H1 (cell line): ENCODE measurements at regions not wholly inside any gene's neighbourhood (a gene's known extent, or its start where the extent isn't known, plus 50 kb on each side); places are given as distances from the start of the nearest gene placed in this dataset.

Source experiments
- CTCF ChIP-seq, 3 experiments: IDR thresholded peaks; 1 replicate in 2 of 3; 2 replicates in 1 of 3; pipeline versions ENCODE4 v1.5.1 to v1.6.1; 2011; ENCODE audit warnings: low read length in 3 of 3, mild to moderate bottlenecking in 3 of 3, inconsistent platforms in 2 of 3, low read depth in 1 of 3, moderate library complexity in 1 of 3; ENCODE audit not compliant: insufficient read depth in 1 of 3; ENCODE audit errors: control extremely low read depth in 1 of 3
- EP300 ChIP-seq, 2 experiments: IDR thresholded peaks; 1 replicate in 1 of 2; 2 replicates in 1 of 2; pipeline ENCODE4 v1.6.1; 2011 to 2012; ENCODE audit warnings: low read depth in 2 of 2, low read length in 2 of 2, mild to moderate bottlenecking in 2 of 2, borderline replicate concordance in 1 of 2, inconsistent platforms in 1 of 2, moderate library complexity in 1 of 2
- SIN3A ChIP-seq, 2 experiments: IDR thresholded peaks in 1 of 2; conservative IDR thresholded peaks in 1 of 2; 2 replicates each; pipeline ENCODE4 v1.6.1; 2011 to 2012; ENCODE audit warnings: low read length in 2 of 2, improper control_type of control experiment in 1 of 2, low read depth in 1 of 2, mild to moderate bottlenecking in 1 of 2
- SIRT6 ChIP-seq: IDR thresholded peaks from one replicate; pipeline ENCODE4 v1.7.1; 2012; ENCODE audit warnings: low read length, inconsistent platforms

GRCh38 chr7:38122501-38122900 is 55.5 kb upstream of the STARD3NL start (continued):
- TF ChIP-seq EP300 (IDR thresholded peaks at IDR 0.05; ENCODE audit: borderline replicate concordance in 1 of 2, low read depth in 2 of 2, low read length in 2 of 2) (no peak), SIN3A (conservative IDR thresholded peaks at IDR 0.05 in 1 of 2, IDR thresholded peaks at IDR 0.05 in 1 of 2; ENCODE audit: low read depth in 1 of 2, low read length in 2 of 2) (no peak), CTCF (IDR thresholded peaks at IDR 0.05; ENCODE audit: control extremely low read depth in 1 of 3, insufficient read depth in 1 of 3, low read depth in 1 of 3, low read length in 3 of 3) (no peak), SIRT6 (no peak)
- TF ChIP-seq, all 59 proteins: peak for 0
